Spleen (tissue), 7 donors: ENCODE measurements at regions not wholly inside any gene's neighbourhood (a gene's known extent, or its start where the extent isn't known, plus 50 kb on each side); places are given as distances from the start of the nearest gene placed in this dataset.

Source experiments
- CTCF ChIP-seq, 11 experiments: fragments of 200-600 bp in 7 of 11; fragments of 450-650 bp in 4 of 11; sonication (generic) in 4 of 11; IDR thresholded peaks in 8 of 11; conservative IDR thresholded peaks in 3 of 11; 1 replicate in 7 of 11; 2 replicates in 4 of 11; pipeline versions ENCODE4 v1.4.0 to v1.8.0; 2016 to 2021; ENCODE audit warnings: antibody characterized with exemption in 11 of 11, inconsistent platforms in 4 of 11, mild to moderate bottlenecking in 1 of 11
- POLR2A ChIP-seq, 3 donors: fragments of 450-650 bp; IDR thresholded peaks; one replicate each; pipeline ENCODE4 v1.5.1; 2017; ENCODE audit warnings: antibody characterized with exemption in 3 of 3, mild to moderate bottlenecking in 1 of 3
- POLR2AphosphoS5 ChIP-seq, 3 donors: sonication (generic); formaldehyde crosslinking; IDR thresholded peaks; one replicate each; pipeline ENCODE4 v1.5.1; 2017; ENCODE audit warnings: antibody characterized with exemption in 3 of 3
- donor health status: DM: no; HTN: no; CAD: no; lungs with moderate emphysema.
- donor health status: DM: no; HTN: no; CAD: no.
- donor health status: DM: no; HTN: no; CAD: no.

- TF ChIP-seq POLR2A (IDR thresholded peaks at IDR 0.05) (no peak), CTCF (IDR thresholded peaks at IDR 0.05 in 8 of 11, conservative IDR thresholded peaks at IDR 0.05 in 3 of 11) (no peak), POLR2AphosphoS5 (IDR thresholded peaks at IDR 0.05) (no peak)
Observed at GRCh38 chr2:177340158-177340557, 52.4 kb upstream of the AGPS start.
